Transverse colon (tissue), 4 donors: ENCODE measurements at regions not wholly inside any gene's neighbourhood (a gene's known extent, or its start where the extent isn't known, plus 50 kb on each side); places are given as distances from the start of the nearest gene placed in this dataset.

Experiments used
- DNase-seq: peaks from one replicate; pipeline ENCODE4 v3.0.0-alpha.2; 2019
- H3K27ac ChIP-seq, 4 donors: fragments of 200-600 bp; sonication (generic); 2 replicates each; pipeline ENCODE4 v1.5.1; 2016 to 2018; ENCODE audit warnings: inconsistent platforms in 4 of 4
- H3K27me3 ChIP-seq: fragments of 200-600 bp; sonication (generic); 2 replicates; pipeline ENCODE4 v1.5.1; 2017; ENCODE audit warnings: inconsistent platforms
- H3K36me3 ChIP-seq, 4 donors: fragments of 200-600 bp; sonication (generic); 2 replicates each; pipeline ENCODE4 v1.5.1; 2017 to 2019; ENCODE audit warnings: inconsistent platforms in 4 of 4
- H3K4me1 ChIP-seq, 4 donors: fragments of 200-600 bp; sonication (generic); 2 replicates each; pipeline ENCODE4 v1.5.1; 2017 to 2020; ENCODE audit warnings: inconsistent platforms in 4 of 4
- H3K4me3 ChIP-seq, 4 donors: fragments of 200-600 bp; sonication (generic); 1 replicate in 1 of 4; 2 replicates in 3 of 4; pipeline versions ENCODE4 v1.5.1 to v1.6.1; 2017 to 2019; ENCODE audit warnings: inconsistent platforms in 4 of 4
- H3K9me3 ChIP-seq, 2 donors: fragments of 200-600 bp; sonication (generic); 2 replicates each; pipeline ENCODE4 v1.5.1; 2017 to 2019; ENCODE audit warnings: inconsistent platforms in 2 of 2
- EP300 ChIP-seq: sonication (generic); formaldehyde crosslinking; IDR thresholded peaks from one replicate; pipeline ENCODE4 v1.6.1; 2017; ENCODE audit warnings: antibody characterized with exemption, low read depth
- POLR2A ChIP-seq: fragments of 450-650 bp; IDR thresholded peaks from one replicate; pipeline ENCODE4 v1.6.1; 2016; ENCODE audit warnings: antibody characterized with exemption, mild to moderate bottlenecking, moderate library complexity
- POLR2AphosphoS5 ChIP-seq, 3 donors: sonication (generic); formaldehyde crosslinking; IDR thresholded peaks; one replicate each; pipeline ENCODE4 v1.6.1; 2016; ENCODE audit warnings: antibody characterized with exemption in 3 of 3
- WGBS, 2 donors: methylation state at CpG; one replicate each; pipeline ENCODE4 v1.1.5; 2018; ENCODE audit warnings: low coverage in 1 of 2; 5-methylcytosine and 5-hydroxymethylcytosine counted together
- in situ Hi-C, 4 donors: fragments of 200-750 bp; cut with MboI; loops; one replicate each; pipeline versions ENCODE4 v1.15.0 to v1.15.1; 2017; ENCODE audit warnings: low sequenced_read_pairs in 3 of 4, low pct_ligation_motif_present in 1 of 4, low pct_unique_long_range_greater_than_20kb in 1 of 4
- intact Hi-C: fragments of 100-400 bp; cut with DNase I; formaldehyde crosslinking; loops from one replicate; pipeline ENCODE4 v1.15.1; 2023; ENCODE audit warnings: low total_unique reads
- TF ChIP-seq, protein P1 (sequence below), 5 experiments: fragments of 200-600 bp in 3 of 5; fragments of 450-650 bp in 2 of 5; sonication (generic) in 3 of 5; IDR thresholded peaks; 1 replicate in 2 of 5; 2 replicates in 3 of 5; pipeline ENCODE4 v1.5.1; 2016 to 2017; ENCODE audit warnings: antibody characterized with exemption in 5 of 5, inconsistent platforms in 3 of 5, mild to moderate bottlenecking in 2 of 5, moderate library complexity in 1 of 5

DNA sequence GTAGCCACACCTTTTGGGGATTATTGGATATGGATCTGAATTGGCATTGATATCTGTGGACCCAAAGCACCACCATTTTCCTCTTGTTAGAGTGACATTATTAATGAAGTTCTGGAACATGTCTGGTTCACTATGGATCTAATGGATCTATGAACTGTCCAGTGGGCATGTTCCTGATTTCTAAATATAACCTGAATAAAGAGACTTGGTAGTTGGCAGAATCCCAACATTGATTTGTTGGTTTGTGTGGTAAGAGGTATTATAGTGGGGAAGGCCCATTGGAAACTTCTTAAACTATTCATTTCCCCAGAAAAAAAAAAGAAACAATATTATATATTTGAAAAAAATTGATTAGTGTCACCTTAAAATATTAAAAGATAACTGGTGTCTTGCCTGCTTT, 312.6 kb downstream of the HTR1B start:
- intact Hi-C loops (no loop called here), in situ Hi-C loops (no loop called here)
- Histone ChIP-seq H3K27ac (no peak overlapping the region), H3K27me3 (no peaks in the 10 kb centered on the region), H3K9me3 (no peaks in the 10 kb centered on the region), H3K4me1 (no peaks in the 10 kb centered on the region), H3K36me3 (no peaks in the 10 kb centered on the region), H3K4me3 (no peak overlapping the region)
- TF ChIP-seq POLR2AphosphoS5 (IDR thresholded peaks at IDR 0.05) (no peak), EP300 (no peak), POLR2A (no peak)
- TF ChIP-seq, protein P1, sequence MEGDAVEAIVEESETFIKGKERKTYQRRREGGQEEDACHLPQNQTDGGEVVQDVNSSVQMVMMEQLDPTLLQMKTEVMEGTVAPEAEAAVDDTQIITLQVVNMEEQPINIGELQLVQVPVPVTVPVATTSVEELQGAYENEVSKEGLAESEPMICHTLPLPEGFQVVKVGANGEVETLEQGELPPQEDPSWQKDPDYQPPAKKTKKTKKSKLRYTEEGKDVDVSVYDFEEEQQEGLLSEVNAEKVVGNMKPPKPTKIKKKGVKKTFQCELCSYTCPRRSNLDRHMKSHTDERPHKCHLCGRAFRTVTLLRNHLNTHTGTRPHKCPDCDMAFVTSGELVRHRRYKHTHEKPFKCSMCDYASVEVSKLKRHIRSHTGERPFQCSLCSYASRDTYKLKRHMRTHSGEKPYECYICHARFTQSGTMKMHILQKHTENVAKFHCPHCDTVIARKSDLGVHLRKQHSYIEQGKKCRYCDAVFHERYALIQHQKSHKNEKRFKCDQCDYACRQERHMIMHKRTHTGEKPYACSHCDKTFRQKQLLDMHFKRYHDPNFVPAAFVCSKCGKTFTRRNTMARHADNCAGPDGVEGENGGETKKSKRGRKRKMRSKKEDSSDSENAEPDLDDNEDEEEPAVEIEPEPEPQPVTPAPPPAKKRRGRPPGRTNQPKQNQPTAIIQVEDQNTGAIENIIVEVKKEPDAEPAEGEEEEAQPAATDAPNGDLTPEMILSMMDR (IDR thresholded peaks at IDR 0.05), result no peak
- DNase-seq, result no peak

DNA sequence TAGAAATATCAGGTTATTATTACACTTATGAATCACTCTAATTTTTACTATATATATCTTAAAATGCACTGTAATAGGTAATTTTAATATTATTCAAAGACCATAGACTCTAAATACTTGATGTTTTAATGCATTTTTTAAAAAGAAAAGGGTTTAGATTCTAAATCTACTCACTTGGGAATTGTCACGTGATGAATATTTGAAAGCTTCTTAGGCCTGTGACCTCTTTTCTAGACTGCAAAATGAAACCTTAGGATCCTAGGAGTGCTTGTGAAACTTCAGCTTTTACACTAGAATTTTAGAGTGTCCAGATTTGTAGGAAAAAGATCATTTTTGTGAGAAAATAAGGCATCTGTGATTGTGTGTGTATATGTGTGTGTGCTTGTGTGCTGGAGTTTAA, 318.0 kb downstream of the HTR1B start:
- Histone ChIP-seq H3K4me3 (no peak overlapping the region), H3K4me1 (no peaks in the 10 kb centered on the region), H3K27ac (no peak overlapping the region), H3K9me3 (no peaks in the 10 kb centered on the region), H3K27me3 (no peaks in the 10 kb centered on the region), H3K36me3 (no peaks in the 10 kb centered on the region)
- no peak for TF ChIP-seq EP300
- TF ChIP-seq POLR2A, result no peak
- TF ChIP-seq POLR2AphosphoS5 (IDR thresholded peaks at IDR 0.05), result no peak
- TF ChIP-seq, protein P1 (IDR thresholded peaks at IDR 0.05), result no peak
- intact Hi-C loops, result no loop called here
- no peak for DNase-seq
- in situ Hi-C loops, result no loop called here
- 72 to 92% methylated on average over 1 of the region's 1 CpG for WGBS, 2 donors

DNA sequence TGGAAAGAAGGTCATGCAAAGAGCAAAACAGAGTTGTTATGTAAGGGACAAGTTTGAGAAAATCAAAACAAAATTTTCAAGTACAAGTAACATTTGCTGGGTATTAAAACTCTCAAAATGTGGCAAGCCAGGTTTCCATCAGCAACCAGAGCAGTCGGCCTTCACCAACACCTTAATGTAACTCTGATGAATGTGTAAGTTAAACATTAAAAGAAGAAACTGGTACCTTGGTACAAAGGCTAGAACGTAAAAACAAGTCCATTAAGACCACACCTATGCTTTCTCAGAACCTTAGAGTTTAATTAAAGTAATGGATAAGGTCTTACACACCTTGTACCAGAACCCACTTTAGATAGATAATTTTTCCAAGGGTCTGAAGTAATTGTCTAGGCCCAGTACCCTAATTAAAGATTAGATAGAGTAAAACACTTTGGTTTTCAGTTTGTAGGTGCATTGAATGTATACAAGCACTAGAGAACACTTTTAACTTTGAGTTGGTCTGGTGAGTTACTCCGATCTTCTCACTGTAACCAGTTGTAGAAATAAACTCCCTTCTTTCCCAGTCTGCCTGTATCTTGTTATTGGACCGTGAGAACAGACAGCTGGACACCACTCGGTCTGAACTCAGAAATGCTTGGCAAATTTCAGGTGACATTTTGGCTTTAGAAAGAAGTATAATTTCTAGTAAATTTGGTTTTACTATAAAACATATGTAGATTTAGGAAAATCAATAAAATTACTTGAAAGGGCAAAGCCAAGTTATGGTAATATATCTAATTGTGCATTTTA, 319.4 kb downstream of the HTR1B start:
- in situ Hi-C loops (no loop called here), intact Hi-C loops (no loop called here)
- Histone ChIP-seq H3K27ac (no peak overlapping the region), H3K4me3 (no peak overlapping the region), H3K27me3 (no peaks in the 10 kb centered on the region), H3K4me1 (no peaks in the 10 kb centered on the region), H3K36me3 (no peaks in the 10 kb centered on the region), H3K9me3 (no peaks in the 10 kb centered on the region)
- 58 to 62% methylated on average over 5 of the region's 5 CpGs for WGBS, 2 donors
- DNase-seq, result no peak
- TF ChIP-seq EP300 (no peak), POLR2AphosphoS5 (IDR thresholded peaks at IDR 0.05) (no peak)

DNA sequence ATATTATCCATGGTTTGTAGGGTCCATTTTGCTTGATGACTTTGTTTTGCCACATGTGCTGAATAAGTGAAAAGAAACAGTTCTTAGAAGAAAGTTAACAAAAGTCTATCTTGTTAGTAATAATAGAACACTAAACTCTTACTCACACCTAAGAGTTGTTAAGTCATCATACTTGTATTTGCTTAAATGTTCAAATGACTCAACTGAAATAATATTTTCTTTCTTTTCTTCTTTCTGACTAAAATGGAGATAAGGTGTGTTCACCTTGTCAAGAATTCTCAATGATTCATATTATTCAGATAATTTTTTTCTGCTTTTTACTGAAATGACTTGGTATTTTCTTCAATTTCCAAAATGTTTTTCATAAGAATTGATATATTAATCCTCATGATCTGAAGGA, 327.2 kb downstream of the HTR1B start:
- TF ChIP-seq EP300 (no peak), POLR2A (no peak), POLR2AphosphoS5 (IDR thresholded peaks at IDR 0.05) (no peak)
- TF ChIP-seq, protein P1 (IDR thresholded peaks at IDR 0.05), result no peak
- no peak overlapping the region for H3K27ac ChIP-seq
- no peak overlapping the region for H3K4me3 ChIP-seq
- no peak for DNase-seq
- in situ Hi-C loops (no loop called here), intact Hi-C loops (no loop called here)
- H3K9me3 ChIP-seq, result no peaks in the 10 kb centered on the region
- no peaks in the 10 kb centered on the region for H3K27me3 ChIP-seq
- no peaks in the 10 kb centered on the region for H3K4me1 ChIP-seq
- H3K36me3 ChIP-seq, result no peaks in the 10 kb centered on the region

DNA sequence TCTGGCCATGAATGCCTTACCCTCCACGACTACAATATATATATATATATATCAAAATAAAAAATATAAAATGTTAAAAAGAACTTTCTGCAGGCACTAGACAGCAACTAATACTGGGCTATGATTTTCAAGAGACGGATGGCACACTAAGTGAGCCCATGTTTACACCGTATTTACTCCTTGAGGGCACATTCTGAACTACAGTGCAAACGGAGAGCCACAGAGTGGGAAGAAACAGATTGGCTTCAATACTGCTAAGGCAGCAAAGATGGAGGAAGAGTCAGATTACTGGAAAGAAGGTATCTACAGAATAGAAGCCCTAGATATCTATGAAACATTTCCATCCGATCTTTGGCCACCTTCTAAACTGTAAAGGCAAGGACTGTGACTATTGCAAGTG, 330.3 kb downstream of the HTR1B start:
- H3K9me3 ChIP-seq, result no peaks in the 10 kb centered on the region
- DNase-seq, result no peak
- no peak overlapping the region for H3K4me3 ChIP-seq
- no peaks in the 10 kb centered on the region for H3K4me1 ChIP-seq
- in situ Hi-C loops, result no loop called here
- H3K27ac ChIP-seq, result no peak overlapping the region
- H3K36me3 ChIP-seq, result no peaks in the 10 kb centered on the region
- intact Hi-C loops, result no loop called here
- WGBS, 2 donors, result 76 to 84% methylated on average over 5 of the region's 5 CpGs
- H3K27me3 ChIP-seq, result no peaks in the 10 kb centered on the region
- TF ChIP-seq EP300, result no peak
- TF ChIP-seq, protein P1 (IDR thresholded peaks at IDR 0.05), result no peak
- TF ChIP-seq POLR2A, result no peak
- TF ChIP-seq POLR2AphosphoS5 (IDR thresholded peaks at IDR 0.05), result no peak
